ENCODE measurements at regions not wholly inside any gene's neighbourhood (a gene's known extent, or its start where the extent isn't known, plus 50 kb on each side); places are given as distances from the start of the nearest gene placed in this dataset.
"Not testable (repeated sequence)": the region's sequence is repeated elsewhere in the genome, so short reads cannot be mapped to it uniquely, and the experiment has no call there.

GRCh38 chr15:70234256-70234905 lies 136.7 kb upstream of the TLE3 start:
- Histone ChIP-seq H3K4me3 (ENCODE audit: insufficient read depth, low read depth, low read length) (no peak overlapping the region), H3K36me3 (replicated peaks; ENCODE audit: control insufficient read depth, insufficient read depth, low read length) (no peaks in the 10 kb centered on the region), H3K27me3 (ENCODE audit: control insufficient read depth, insufficient read depth, low read length) (no peaks in the 10 kb centered on the region)
- no peak for DNase-seq

- Histone ChIP-seq H3K36me3 (replicated peaks; ENCODE audit: control insufficient read depth, insufficient read depth, low read length) (no peaks in the 10 kb centered on the region), H3K27me3 (ENCODE audit: control insufficient read depth, insufficient read depth, low read length) (no peaks in the 10 kb centered on the region), H3K4me3 (ENCODE audit: insufficient read depth, low read depth, low read length) (no peak overlapping the region)
- no peak for DNase-seq
These were observed 133.8 kb upstream of the TLE3 start for GRCh38 chr15:70231484-70231883.

- DNase-seq; H3K27me3 ChIP-seq (ENCODE audit: control insufficient read depth, insufficient read depth, low read length); H3K4me3 ChIP-seq (ENCODE audit: insufficient read depth, low read depth, low read length); H3K36me3 ChIP-seq (replicated peaks; ENCODE audit: control insufficient read depth, insufficient read depth, low read length): not testable (repeated sequence)
These were observed 130.2 kb upstream of the TLE3 start for GRCh38 chr15:70227918-70228317.

GRCh38 chr15:70227147-70227546 lies 129.4 kb upstream of the TLE3 start:
- Histone ChIP-seq H3K27me3 (ENCODE audit: control insufficient read depth, insufficient read depth, low read length) (no peaks in the 10 kb centered on the region), H3K4me3 (ENCODE audit: insufficient read depth, low read depth, low read length) (no peak overlapping the region), H3K36me3 (replicated peaks; ENCODE audit: control insufficient read depth, insufficient read depth, low read length) (no peaks in the 10 kb centered on the region)
- DNase-seq = peak; percentile 29

GRCh38 chr15:70226337-70226980 lies 128.7 kb upstream of the TLE3 start:
- Histone ChIP-seq H3K4me3 (ENCODE audit: insufficient read depth, low read depth, low read length) (no peak overlapping the region), H3K36me3 (replicated peaks; ENCODE audit: control insufficient read depth, insufficient read depth, low read length) (no peaks in the 10 kb centered on the region), H3K27me3 (ENCODE audit: control insufficient read depth, insufficient read depth, low read length) (no peaks in the 10 kb centered on the region)
- DNase-seq = no peak

GRCh38 chr15:70225416-70225815 lies 127.7 kb upstream of the TLE3 start:
- H3K4me3 ChIP-seq (ENCODE audit: insufficient read depth, low read depth, low read length) = no peak overlapping the region
- no peak for DNase-seq
- H3K36me3 ChIP-seq (replicated peaks; ENCODE audit: control insufficient read depth, insufficient read depth, low read length) = no peaks in the 10 kb centered on the region
- no peaks in the 10 kb centered on the region for H3K27me3 ChIP-seq (ENCODE audit: control insufficient read depth, insufficient read depth, low read length)

GRCh38 chr15:70222606-70223005 lies 124.9 kb upstream of the TLE3 start:
- no peaks in the 10 kb centered on the region for H3K27me3 ChIP-seq (ENCODE audit: control insufficient read depth, insufficient read depth, low read length)

GRCh38 chr15:70220490-70221096 lies 122.9 kb upstream of the TLE3 start:
- Histone ChIP-seq H3K36me3 (replicated peaks; ENCODE audit: control insufficient read depth, insufficient read depth, low read length) (no peaks in the 10 kb centered on the region), H3K4me3 (ENCODE audit: insufficient read depth, low read depth, low read length) (no peak overlapping the region), H3K27me3 (ENCODE audit: control insufficient read depth, insufficient read depth, low read length) (no peaks in the 10 kb centered on the region)
- no peak for DNase-seq

More at GRCh38 chr15:70222606-70223005, 124.9 kb upstream of the TLE3 start:
- Histone ChIP-seq H3K4me3 (ENCODE audit: insufficient read depth, low read depth, low read length) (no peak overlapping the region), H3K36me3 (replicated peaks; ENCODE audit: control insufficient read depth, insufficient read depth, low read length) (no peaks in the 10 kb centered on the region)
- DNase-seq = no peak

- no peak overlapping the region for H3K4me3 ChIP-seq (ENCODE audit: insufficient read depth, low read depth, low read length)
- no peaks in the 10 kb centered on the region for H3K27me3 ChIP-seq (ENCODE audit: control insufficient read depth, insufficient read depth, low read length)
- no peak for DNase-seq
- H3K36me3 ChIP-seq (replicated peaks; ENCODE audit: control insufficient read depth, insufficient read depth, low read length) = no peaks in the 10 kb centered on the region
These were observed 122.2 kb upstream of the TLE3 start for GRCh38 chr15:70219966-70220365.

- no peaks in the 10 kb centered on the region for H3K27me3 ChIP-seq (ENCODE audit: control insufficient read depth, insufficient read depth, low read length)
- no peak overlapping the region for H3K4me3 ChIP-seq (ENCODE audit: insufficient read depth, low read depth, low read length)
- peak; percentile 57 for DNase-seq
- H3K36me3 ChIP-seq (replicated peaks; ENCODE audit: control insufficient read depth, insufficient read depth, low read length) = no peaks in the 10 kb centered on the region
These were observed 121.7 kb upstream of the TLE3 start for GRCh38 chr15:70219256-70219895.

GRCh38 chr15:70217226-70218160 lies 119.8 kb upstream of the TLE3 start:
- H3K27me3 ChIP-seq (ENCODE audit: control insufficient read depth, insufficient read depth, low read length) = no peaks in the 10 kb centered on the region
- H3K36me3 ChIP-seq (replicated peaks; ENCODE audit: control insufficient read depth, insufficient read depth, low read length) = no peaks in the 10 kb centered on the region
- DNase-seq = peak; percentile 8
- no peak overlapping the region for H3K4me3 ChIP-seq (ENCODE audit: insufficient read depth, low read depth, low read length)

GRCh38 chr15:70215951-70216350 lies 118.2 kb upstream of the TLE3 start:
- no peaks in the 10 kb centered on the region for H3K27me3 ChIP-seq (ENCODE audit: control insufficient read depth, insufficient read depth, low read length)
- H3K4me3 ChIP-seq (ENCODE audit: insufficient read depth, low read depth, low read length) = no peak overlapping the region
- DNase-seq = peak; percentile 20
- H3K36me3 ChIP-seq (replicated peaks; ENCODE audit: control insufficient read depth, insufficient read depth, low read length) = no peaks in the 10 kb centered on the region

GRCh38 chr15:70214941-70215635 lies 117.4 kb upstream of the TLE3 start:
- DNase-seq = peak; percentile 32
- Histone ChIP-seq H3K27me3 (ENCODE audit: control insufficient read depth, insufficient read depth, low read length) (no peaks in the 10 kb centered on the region), H3K4me3 (ENCODE audit: insufficient read depth, low read depth, low read length) (no peak overlapping the region), H3K36me3 (replicated peaks; ENCODE audit: control insufficient read depth, insufficient read depth, low read length) (no peaks in the 10 kb centered on the region)

GRCh38 chr15:70214276-70214675 lies 116.6 kb upstream of the TLE3 start:
- Histone ChIP-seq H3K4me3 (ENCODE audit: insufficient read depth, low read depth, low read length) (no peak overlapping the region), H3K27me3 (ENCODE audit: control insufficient read depth, insufficient read depth, low read length) (no peaks in the 10 kb centered on the region), H3K36me3 (replicated peaks; ENCODE audit: control insufficient read depth, insufficient read depth, low read length) (no peaks in the 10 kb centered on the region)
- peak; percentile 65 for DNase-seq

All from H7 (cell line).